H1 (cell line): ENCODE measurements at regions not wholly inside any gene's neighbourhood (a gene's known extent, or its start where the extent isn't known, plus 50 kb on each side); places are given as distances from the start of the nearest gene placed in this dataset.

Experiments used
- CTCF ChIA-PET: fragments of 300-600 bp; sonication (Branson Sonifier 250); formaldehyde crosslinking; loops from one replicate; lab custom pipeline; 2021; ENCODE audit not compliant: partially characterized antibody; lab: Charles Lee
- POLR2A ChIA-PET: fragments of 300-600 bp; sonication (Branson Sonifier 250); formaldehyde crosslinking; loops from one replicate; lab custom pipeline; 2021; ENCODE audit warnings: inconsistent platforms; ENCODE audit not compliant: partially characterized antibody; lab: Charles Lee
- DNase-seq, 2 experiments: peaks; one replicate each; pipeline versions ENCODE4 v3.0.0 to v3.0.0-alpha.2; 2010 to 2022; ENCODE audit warnings: low spot score in 2 of 2, low read depth in 1 of 2, mixed read lengths in 1 of 2
- FAIRE-seq: peaks from 2 replicates; lab custom pipeline; 2011; peaks lifted over from hg19 to GRCh38; lab: Jason Lieb, UNC
- H2AFZ ChIP-seq: 2 replicates; pipeline ENCODE4 v1.8.1; 2012; ENCODE audit warnings: low read length, inconsistent platforms
- H2AK5ac ChIP-seq: 2 replicates; pipeline ENCODE4 v1.6.1; 2013; ENCODE audit warnings: low read depth, low read length
- H2BK120ac ChIP-seq: replicated peaks from 2 replicates; pipeline ENCODE3; 2013; ENCODE audit warnings: low read depth, low read length, inconsistent platforms
- H2BK12ac ChIP-seq: 2 replicates; pipeline ENCODE4 v1.6.1; 2013; ENCODE audit warnings: low read depth, low read length
- H2BK15ac ChIP-seq: 2 replicates; pipeline ENCODE4 v1.6.1; 2013; ENCODE audit warnings: low read length
- H2BK20ac ChIP-seq: 2 replicates; pipeline ENCODE4 v1.6.1; 2013; ENCODE audit warnings: low read length
- H2BK5ac ChIP-seq: 2 replicates; pipeline ENCODE4 v1.6.1; 2013; ENCODE audit warnings: low read depth, low read length
- H3K14ac ChIP-seq: 2 replicates; pipeline ENCODE4 v1.6.1; 2013; ENCODE audit warnings: inconsistent platforms; ENCODE audit not compliant: insufficient read length
- H3K18ac ChIP-seq: 2 replicates; pipeline ENCODE4 v1.6.1; 2013; ENCODE audit warnings: low read length; ENCODE audit errors: extremely low read depth
- H3K23ac ChIP-seq: 2 replicates; pipeline ENCODE4 v1.6.1; 2013; ENCODE audit warnings: inconsistent platforms; ENCODE audit not compliant: insufficient read length
- H3K23me2 ChIP-seq: 2 replicates; pipeline ENCODE4 v1.6.1; 2013; ENCODE audit warnings: low read depth, low read length
- H3K27ac ChIP-seq: 2 replicates; pipeline ENCODE4 v1.6.1; 2011; ENCODE audit warnings: low read depth, low read length, inconsistent platforms
- H3K27me3 ChIP-seq, 4 experiments: replicated peaks in 1 of 4; 1 replicate in 1 of 4; 2 replicates in 3 of 4; pipeline versions ENCODE4 v1.6.1 to v1.8.1; 2011 to 2013; ENCODE audit warnings: low read length in 3 of 4, mild to moderate bottlenecking in 3 of 4, inconsistent platforms in 2 of 4, mixed read lengths in 2 of 4, moderate library complexity in 1 of 4; ENCODE audit not compliant: control insufficient read depth in 3 of 4, insufficient read depth in 3 of 4; ENCODE audit errors: extremely low read depth in 1 of 4
- H3K36me3 ChIP-seq, 4 experiments: 2 replicates each; pipeline versions ENCODE4 v1.6.1 to v1.8.1; 2011 to 2013; ENCODE audit warnings: mild to moderate bottlenecking in 4 of 4, low read length in 3 of 4, moderate library complexity in 2 of 4, control low read depth in 1 of 4, inconsistent platforms in 1 of 4; ENCODE audit not compliant: insufficient read depth in 4 of 4, control insufficient read depth in 2 of 4
- H3K4ac ChIP-seq: replicated peaks from 2 replicates; pipeline ENCODE3; 2013; ENCODE audit warnings: low read length, low read depth, mixed read lengths, inconsistent platforms; ENCODE audit not compliant: insufficient read length
- H3K4me1 ChIP-seq, 4 experiments: replicated peaks in 1 of 4; 1 replicate in 1 of 4; 2 replicates in 3 of 4; pipeline versions ENCODE4 v1.6.1 to v1.8.1; 2011 to 2013; ENCODE audit warnings: low read length in 3 of 4, inconsistent platforms in 2 of 4, mixed read lengths in 1 of 4; ENCODE audit not compliant: insufficient read depth in 4 of 4, control insufficient read depth in 3 of 4
- H3K4me2 ChIP-seq, 2 experiments: 2 replicates each; pipeline versions ENCODE4 v1.6.1 to v1.8.1; 2011 to 2013; ENCODE audit warnings: low read depth in 2 of 2, low read length in 2 of 2, control low read depth in 1 of 2, inconsistent platforms in 1 of 2, mild to moderate bottlenecking in 1 of 2; ENCODE audit not compliant: insufficient read depth in 1 of 2
- H3K4me3 ChIP-seq, 4 experiments: fragments of 200-600, 300-600 bp in 1 of 4; sonication (generic), shearing (Covaris generic), sonication (Bioruptor Twin) in 1 of 4; 2 replicates each; pipeline versions ENCODE4 v1.5.1 to v1.8.1; 2011 to 2016; ENCODE audit warnings: low read length in 4 of 4, low read depth in 3 of 4, control low read depth in 2 of 4, inconsistent platforms in 2 of 4, mild to moderate bottlenecking in 2 of 4, mixed read lengths in 1 of 4, moderate library complexity in 1 of 4; ENCODE audit not compliant: insufficient read depth in 2 of 4; ENCODE audit errors: extremely low read depth in 1 of 4
- H3K56ac ChIP-seq: replicated peaks from 2 replicates; pipeline ENCODE3; 2013; ENCODE audit warnings: low read depth, mild to moderate bottlenecking, mixed read lengths, low read length, inconsistent platforms; ENCODE audit not compliant: insufficient read length
- H3K79me1 ChIP-seq: 2 replicates; pipeline ENCODE4 v1.6.1; 2013; ENCODE audit warnings: low read depth, low read length, control low read depth
- H3K79me2 ChIP-seq, 2 experiments: 2 replicates each; pipeline versions ENCODE4 v1.6.1 to v1.8.1; 2012 to 2013; ENCODE audit warnings: low read length in 2 of 2, mild to moderate bottlenecking in 2 of 2, inconsistent platforms in 1 of 2; ENCODE audit not compliant: insufficient read depth in 2 of 2, control insufficient read depth in 1 of 2
- H3K9ac ChIP-seq, 4 experiments: replicated peaks in 1 of 4; 1 replicate in 1 of 4; 2 replicates in 3 of 4; pipeline versions ENCODE4 v1.6.1 to v1.8.1; 2011 to 2013; ENCODE audit warnings: low read depth in 3 of 4, low read length in 3 of 4, control low read depth in 2 of 4, mild to moderate bottlenecking in 2 of 4, moderate library complexity in 2 of 4, inconsistent platforms in 1 of 4; ENCODE audit errors: extremely low read depth in 1 of 4
- H3K9me3 ChIP-seq, 2 experiments: 2 replicates each; pipeline versions ENCODE4 v1.6.1 to v1.8.1; 2012 to 2013; ENCODE audit warnings: mild to moderate bottlenecking in 2 of 2, moderate library complexity in 2 of 2, control low read depth in 1 of 2, inconsistent platforms in 1 of 2, low read depth in 1 of 2, low read length in 1 of 2, mixed read lengths in 1 of 2; ENCODE audit not compliant: insufficient read depth in 2 of 2
- H4K20me1 ChIP-seq, 2 experiments: replicated peaks in 1 of 2; 2 replicates each; pipeline versions ENCODE3 to v1.8.1; 2011 to 2013; ENCODE audit warnings: inconsistent platforms in 2 of 2, low read length in 2 of 2, mild to moderate bottlenecking in 1 of 2; ENCODE audit not compliant: insufficient read depth in 2 of 2, control insufficient read depth in 1 of 2
- H4K5ac ChIP-seq: 2 replicates; pipeline ENCODE4 v1.6.1; 2013; ENCODE audit warnings: low read length, low read depth, mixed read lengths, inconsistent platforms; ENCODE audit not compliant: insufficient read length
- H4K8ac ChIP-seq: 2 replicates; pipeline ENCODE4 v1.8.0; 2013; ENCODE audit warnings: mild to moderate bottlenecking, moderate library complexity, low read length, inconsistent platforms; ENCODE audit not compliant: insufficient read depth; ENCODE audit errors: extremely low read depth
- H4K91ac ChIP-seq: replicated peaks from 2 replicates; pipeline ENCODE3; 2013; ENCODE audit warnings: low read length, mixed read lengths, inconsistent platforms; ENCODE audit not compliant: insufficient read length
- BRCA1 ChIP-seq: IDR thresholded peaks from 2 replicates; pipeline ENCODE4 v1.6.1; 2012; ENCODE audit warnings: low read depth, low read length, improper control_type of control experiment
- CHD1 ChIP-seq: IDR thresholded peaks from 2 replicates; pipeline ENCODE4 v1.6.1; 2012; ENCODE audit warnings: low read depth, low read length, improper control_type of control experiment
- EGR1 ChIP-seq: IDR thresholded peaks from 2 replicates; pipeline ENCODE4 v1.6.1; 2011; ENCODE audit warnings: low read depth, low read length, borderline replicate concordance
- EP300 ChIP-seq, 2 experiments: IDR thresholded peaks; 1 replicate in 1 of 2; 2 replicates in 1 of 2; pipeline ENCODE4 v1.6.1; 2011 to 2012; ENCODE audit warnings: low read depth in 2 of 2, low read length in 2 of 2, mild to moderate bottlenecking in 2 of 2, borderline replicate concordance in 1 of 2, inconsistent platforms in 1 of 2, moderate library complexity in 1 of 2
- FOSL1 ChIP-seq: IDR thresholded peaks from 2 replicates; pipeline ENCODE4 v1.6.1; 2011; ENCODE audit warnings: mild to moderate bottlenecking, low read depth, low read length, moderate library complexity; ENCODE audit not compliant: insufficient read depth
- GABPA ChIP-seq: IDR thresholded peaks from 2 replicates; pipeline ENCODE4 v1.6.1; 2011; ENCODE audit warnings: mild to moderate bottlenecking, low read length, moderate library complexity, borderline replicate concordance; ENCODE audit not compliant: insufficient read depth
- JUN ChIP-seq: IDR thresholded peaks from 2 replicates; pipeline ENCODE4 v1.6.1; 2011; ENCODE audit warnings: low read depth, mild to moderate bottlenecking, improper control_type of control experiment, low read length
- KDM5A ChIP-seq: fragments of 200-600 bp; IDR thresholded peaks from 2 replicates; pipeline ENCODE4 v1.7.1; 2012; ENCODE audit warnings: mild to moderate bottlenecking, low read length, inconsistent platforms, mixed read lengths
- NANOG ChIP-seq: IDR thresholded peaks from 2 replicates; pipeline ENCODE4 v1.6.1; 2011; ENCODE audit warnings: low read length, low read depth, mild to moderate bottlenecking, inconsistent platforms; ENCODE audit not compliant: insufficient read depth, poor library complexity, severe bottlenecking
- POLR2A ChIP-seq, 2 experiments: IDR thresholded peaks; 1 replicate in 1 of 2; 2 replicates in 1 of 2; pipeline ENCODE4 v1.6.1; 2011; ENCODE audit warnings: low read depth in 2 of 2, low read length in 2 of 2, mild to moderate bottlenecking in 2 of 2; ENCODE audit errors: control extremely low read depth in 1 of 2
- POU5F1 ChIP-seq: IDR thresholded peaks from 2 replicates; pipeline ENCODE4 v1.6.1; 2011; ENCODE audit warnings: low read depth, mild to moderate bottlenecking, low read length, moderate library complexity
- RBBP5 ChIP-seq: IDR thresholded peaks from 2 replicates; pipeline ENCODE4 v1.7.1; 2012; ENCODE audit warnings: low read depth, mild to moderate bottlenecking, inconsistent platforms, low read length, moderate library complexity, borderline replicate concordance
- SIN3A ChIP-seq, 2 experiments: IDR thresholded peaks in 1 of 2; conservative IDR thresholded peaks in 1 of 2; 2 replicates each; pipeline ENCODE4 v1.6.1; 2011 to 2012; ENCODE audit warnings: low read length in 2 of 2, improper control_type of control experiment in 1 of 2, low read depth in 1 of 2, mild to moderate bottlenecking in 1 of 2
- TBP ChIP-seq: IDR thresholded peaks from 2 replicates; pipeline ENCODE4 v1.6.1; 2011; ENCODE audit warnings: low read depth, low read length, improper control_type of control experiment
- TCF12 ChIP-seq: IDR thresholded peaks from 2 replicates; pipeline ENCODE4 v1.6.1; 2011; ENCODE audit warnings: low read depth, mild to moderate bottlenecking, low read length
- ZNF274 ChIP-seq: IDR thresholded peaks from 2 replicates; pipeline ENCODE4 v1.7.0; 2012; ENCODE audit warnings: low read length, borderline replicate concordance; ENCODE audit errors: extremely low read depth
- WGBS, 2 experiments: shearing (Covaris generic) in 1 of 2; methylation state at CpG; one replicate each; pipeline versions ENCODE4 v1.1.6 to v1.1.7; 2013 to 2015; ENCODE audit warnings: low lambda C conversion rate in 2 of 2, mixed read lengths in 2 of 2, inconsistent platforms in 1 of 2, low coverage in 1 of 2, missing lambda C conversion rate in 1 of 2; ENCODE audit not compliant: insufficient replicate concordance in 2 of 2, insufficient coverage in 1 of 2, insufficient read length in 1 of 2; ENCODE audit errors: extremely low coverage in 1 of 2, missing lambda C conversion rate in 1 of 2; 5-methylcytosine and 5-hydroxymethylcytosine counted together

DNA sequence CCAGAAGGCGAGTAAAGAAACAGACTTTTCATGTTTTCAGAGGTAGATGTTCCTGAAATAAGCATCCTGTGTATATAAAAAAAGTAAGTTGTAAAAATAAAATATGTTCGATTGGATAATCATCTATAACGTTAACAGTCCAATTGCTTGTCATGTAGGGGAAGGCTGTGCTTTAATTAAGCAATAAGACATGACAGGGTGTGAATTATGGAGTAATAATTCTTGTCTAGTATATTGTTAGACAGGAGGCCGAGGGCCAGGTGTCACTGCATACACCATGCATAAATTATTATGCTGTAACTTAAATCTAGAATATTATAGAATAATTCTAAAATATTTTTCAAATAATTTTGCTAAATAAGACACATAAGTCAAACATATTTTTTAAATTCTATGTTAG, 494.6 kb upstream of the TENM3 start:
- FAIRE-seq (no peak), DNase-seq (no peak)
- H3K79me2 ChIP-seq, result no peaks in the 10 kb centered on the region
- no peak overlapping the region for H3K18ac ChIP-seq
- H2BK12ac ChIP-seq, result no peak overlapping the region
- H4K8ac ChIP-seq, result no peak overlapping the region
- H4K20me1 ChIP-seq, result no peaks in the 10 kb centered on the region
- 77% methylated on average over 4 of the region's 4 CpGs; no CpG with 5 or more reads in 1 of the 2 experiments for WGBS, 2 experiments
- H3K4me3 ChIP-seq, result no peak overlapping the region
- no peaks in the 10 kb centered on the region for H3K9me3 ChIP-seq
- H3K14ac ChIP-seq, result no peak overlapping the region
- POLR2A ChIA-PET, result no interaction called here
- H3K4me2 ChIP-seq, result no peak overlapping the region
- no peaks in the 10 kb centered on the region for H3K79me1 ChIP-seq
- H3K36me3 ChIP-seq, result no peaks in the 10 kb centered on the region
- H2BK5ac ChIP-seq, result no peak overlapping the region
- no peak overlapping the region for H4K91ac ChIP-seq
- H2BK120ac ChIP-seq, result no peak overlapping the region
- no peak overlapping the region for H3K56ac ChIP-seq
- H3K4me1 ChIP-seq, result no peaks in the 10 kb centered on the region
- no peak overlapping the region for H3K23ac ChIP-seq
- H4K5ac ChIP-seq, result no peak overlapping the region
- H3K23me2 ChIP-seq, result no peaks in the 10 kb centered on the region; the same call in 1 of the 2 replicates
- H2BK20ac ChIP-seq, result no peak overlapping the region
- H3K27me3 ChIP-seq, result no peaks in the 10 kb centered on the region
- CTCF ChIA-PET, result no interaction called here
- H3K27ac ChIP-seq, result no peak overlapping the region
- no peak overlapping the region for H2AFZ ChIP-seq
- H3K9ac ChIP-seq, result no peak overlapping the region
- H2BK15ac ChIP-seq, result no peak overlapping the region
- no peak overlapping the region for H3K4ac ChIP-seq
- no peak overlapping the region for H2AK5ac ChIP-seq
- no peak for TF ChIP-seq JUN
- no peak for TF ChIP-seq NANOG
- no peak for TF ChIP-seq RBBP5
- TF ChIP-seq GABPA, result no peak
- TF ChIP-seq KDM5A, result no peak
- TF ChIP-seq TBP, result no peak
- no peak for TF ChIP-seq SIN3A (conservative IDR thresholded peaks at IDR 0.05 in 1 of 2, IDR thresholded peaks at IDR 0.05 in 1 of 2; ENCODE audit: low read depth in 1 of 2, low read length in 2 of 2)
- TF ChIP-seq EGR1, result no peak
- TF ChIP-seq POLR2A (IDR thresholded peaks at IDR 0.05; ENCODE audit: control extremely low read depth in 1 of 2, low read depth in 2 of 2, low read length in 2 of 2), result no peak
- TF ChIP-seq CHD1, result no peak
- no peak for TF ChIP-seq POU5F1
- TF ChIP-seq EP300 (IDR thresholded peaks at IDR 0.05; ENCODE audit: borderline replicate concordance in 1 of 2, low read depth in 2 of 2, low read length in 2 of 2), result no peak
- TF ChIP-seq BRCA1, result no peak
- no peak for TF ChIP-seq ZNF274
- no peak for TF ChIP-seq TCF12
- TF ChIP-seq FOSL1, result no peak
